H1 (cell line): ENCODE measurements at regions not wholly inside any gene's neighbourhood (a gene's known extent, or its start where the extent isn't known, plus 50 kb on each side); places are given as distances from the start of the nearest gene placed in this dataset.

Experiments used
- ASH2L ChIP-seq: fragments of 200-600, 300-600 bp; sonication (generic); IDR thresholded peaks from one replicate; pipeline ENCODE4 v1.7.1; 2017; ENCODE audit warnings: low read length
- CEBPB ChIP-seq: IDR thresholded peaks from 2 replicates; pipeline ENCODE4 v1.6.1; 2012; ENCODE audit warnings: low read depth, low read length
- CHD2 ChIP-seq: IDR thresholded peaks from 2 replicates; pipeline ENCODE4 v1.6.1; 2012; ENCODE audit warnings: low read length, improper control_type of control experiment
- EZH2 ChIP-seq: fragments of 200-600 bp; sonication (generic); IDR thresholded peaks from 2 replicates; pipeline ENCODE4 v1.7.1; 2012; ENCODE audit warnings: low read depth, mild to moderate bottlenecking, moderate library complexity, low read length, inconsistent platforms; ENCODE audit not compliant: severe bottlenecking
- RAD21 ChIP-seq, 2 experiments: IDR thresholded peaks in 1 of 2; conservative IDR thresholded peaks in 1 of 2; 2 replicates each; pipeline ENCODE4 v1.6.1; 2011; ENCODE audit warnings: low read depth in 2 of 2, low read length in 2 of 2, improper control_type of control experiment in 1 of 2, inconsistent platforms in 1 of 2, mild to moderate bottlenecking in 1 of 2, moderate library complexity in 1 of 2
- TBP ChIP-seq: IDR thresholded peaks from 2 replicates; pipeline ENCODE4 v1.6.1; 2011; ENCODE audit warnings: low read depth, low read length, improper control_type of control experiment
- TF ChIP-seq, protein P1 (sequence below): IDR thresholded peaks from 2 replicates; pipeline ENCODE4 v1.6.1; 2012; ENCODE audit warnings: inconsistent platforms
- TF ChIP-seq, protein P2 (sequence below): IDR thresholded peaks from 2 replicates; pipeline ENCODE4 v1.6.1; 2011; ENCODE audit warnings: low read depth, mild to moderate bottlenecking, low read length; ENCODE audit not compliant: insufficient read depth

DNA sequence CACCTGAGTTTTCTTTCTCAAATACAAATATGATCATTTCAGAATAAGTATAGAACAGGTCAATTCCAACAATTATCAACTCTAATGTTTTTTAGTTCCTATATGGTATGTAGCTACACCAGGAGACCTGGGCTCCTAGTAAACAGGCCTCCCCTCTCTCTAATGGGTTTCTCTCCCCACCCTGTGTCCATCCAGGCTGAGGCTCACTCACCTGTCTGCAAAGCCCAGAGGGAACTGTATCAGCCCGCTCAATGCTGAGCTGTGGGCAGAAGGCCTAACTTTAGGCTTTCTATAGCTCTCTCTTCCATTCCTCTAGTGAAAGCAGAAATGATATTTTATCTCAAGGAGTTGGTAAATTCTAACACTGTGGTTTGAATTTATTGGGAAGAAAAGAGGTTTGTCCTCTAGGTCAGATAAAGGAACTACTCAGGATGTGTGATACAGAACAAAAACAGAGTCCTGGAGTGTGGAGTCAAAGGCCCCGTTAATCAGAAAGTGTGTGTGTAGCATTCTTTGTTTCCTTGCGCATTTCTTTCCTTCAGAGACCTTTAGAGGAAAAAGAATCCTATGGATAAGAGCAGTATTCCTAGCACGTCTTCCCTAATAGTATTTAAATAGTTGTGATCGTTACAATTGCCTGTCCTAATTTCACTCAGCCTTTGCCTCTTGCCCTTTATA lies 408.9 kb downstream of the PYDC2 start (continued):
- TF ChIP-seq, protein P1, sequence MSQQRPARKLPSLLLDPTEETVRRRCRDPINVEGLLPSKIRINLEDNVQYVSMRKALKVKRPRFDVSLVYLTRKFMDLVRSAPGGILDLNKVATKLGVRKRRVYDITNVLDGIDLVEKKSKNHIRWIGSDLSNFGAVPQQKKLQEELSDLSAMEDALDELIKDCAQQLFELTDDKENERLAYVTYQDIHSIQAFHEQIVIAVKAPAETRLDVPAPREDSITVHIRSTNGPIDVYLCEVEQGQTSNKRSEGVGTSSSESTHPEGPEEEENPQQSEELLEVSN, result no peak
- TF ChIP-seq, protein P2, sequence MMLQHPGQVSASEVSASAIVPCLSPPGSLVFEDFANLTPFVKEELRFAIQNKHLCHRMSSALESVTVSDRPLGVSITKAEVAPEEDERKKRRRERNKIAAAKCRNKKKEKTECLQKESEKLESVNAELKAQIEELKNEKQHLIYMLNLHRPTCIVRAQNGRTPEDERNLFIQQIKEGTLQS, result no peak
- TF ChIP-seq RAD21 (IDR thresholded peaks at IDR 0.05 in 1 of 2, conservative IDR thresholded peaks at IDR 0.05 in 1 of 2; ENCODE audit: low read depth in 2 of 2, low read length in 2 of 2) (no peak), CEBPB (no peak), TBP (no peak), EZH2 (no peak), ASH2L (no peak), CHD2 (no peak)
